ENCODE measurements at regions not wholly inside any gene's neighbourhood (a gene's known extent, or its start where the extent isn't known, plus 50 kb on each side); places are given as distances from the start of the nearest gene placed in this dataset.

- Histone ChIP-seq H3K9me3 (no peaks in the 10 kb centered on the region), H3K4me1 (no peaks in the 10 kb centered on the region), H3K27ac (peak overlapping the region in 1 of 2 donors; percentile 19), H3K36me3 (no peaks in the 10 kb centered on the region), H3K27me3 (no peaks in the 10 kb centered on the region), H3K4me3 (no peak overlapping the region)
- peak; percentile 56 for ATAC-seq
- TF ChIP-seq, protein P1, sequence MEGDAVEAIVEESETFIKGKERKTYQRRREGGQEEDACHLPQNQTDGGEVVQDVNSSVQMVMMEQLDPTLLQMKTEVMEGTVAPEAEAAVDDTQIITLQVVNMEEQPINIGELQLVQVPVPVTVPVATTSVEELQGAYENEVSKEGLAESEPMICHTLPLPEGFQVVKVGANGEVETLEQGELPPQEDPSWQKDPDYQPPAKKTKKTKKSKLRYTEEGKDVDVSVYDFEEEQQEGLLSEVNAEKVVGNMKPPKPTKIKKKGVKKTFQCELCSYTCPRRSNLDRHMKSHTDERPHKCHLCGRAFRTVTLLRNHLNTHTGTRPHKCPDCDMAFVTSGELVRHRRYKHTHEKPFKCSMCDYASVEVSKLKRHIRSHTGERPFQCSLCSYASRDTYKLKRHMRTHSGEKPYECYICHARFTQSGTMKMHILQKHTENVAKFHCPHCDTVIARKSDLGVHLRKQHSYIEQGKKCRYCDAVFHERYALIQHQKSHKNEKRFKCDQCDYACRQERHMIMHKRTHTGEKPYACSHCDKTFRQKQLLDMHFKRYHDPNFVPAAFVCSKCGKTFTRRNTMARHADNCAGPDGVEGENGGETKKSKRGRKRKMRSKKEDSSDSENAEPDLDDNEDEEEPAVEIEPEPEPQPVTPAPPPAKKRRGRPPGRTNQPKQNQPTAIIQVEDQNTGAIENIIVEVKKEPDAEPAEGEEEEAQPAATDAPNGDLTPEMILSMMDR (IDR thresholded peaks at IDR 0.05) = no peak
- intact Hi-C loops (cut with DNase I) = no loop called here
- DNase-seq = no peak
Measured at GRCh38 chr20:8073024-8073832, 53.7 kb upstream of the TMX4 start.

DNA sequence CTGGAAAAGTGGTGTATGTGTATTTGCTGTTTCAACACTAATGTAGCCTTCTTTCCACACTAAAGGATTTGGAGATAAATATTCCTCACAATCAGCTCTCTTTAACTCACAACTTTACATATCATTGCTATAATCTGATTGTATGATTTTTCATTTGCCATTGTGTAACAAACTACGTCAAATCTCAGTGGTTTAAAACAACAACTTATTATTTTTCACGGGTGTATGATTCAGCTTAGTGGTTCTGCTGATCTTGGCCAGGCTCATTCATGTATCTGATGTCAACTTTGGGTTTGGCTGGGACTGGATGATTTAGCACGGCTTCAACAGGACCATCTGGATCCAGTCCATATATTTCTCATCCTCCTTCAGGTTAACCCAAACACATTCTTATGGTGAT is 55.4 kb upstream of the TMX4 start:
- no peak for DNase-seq

DNA sequence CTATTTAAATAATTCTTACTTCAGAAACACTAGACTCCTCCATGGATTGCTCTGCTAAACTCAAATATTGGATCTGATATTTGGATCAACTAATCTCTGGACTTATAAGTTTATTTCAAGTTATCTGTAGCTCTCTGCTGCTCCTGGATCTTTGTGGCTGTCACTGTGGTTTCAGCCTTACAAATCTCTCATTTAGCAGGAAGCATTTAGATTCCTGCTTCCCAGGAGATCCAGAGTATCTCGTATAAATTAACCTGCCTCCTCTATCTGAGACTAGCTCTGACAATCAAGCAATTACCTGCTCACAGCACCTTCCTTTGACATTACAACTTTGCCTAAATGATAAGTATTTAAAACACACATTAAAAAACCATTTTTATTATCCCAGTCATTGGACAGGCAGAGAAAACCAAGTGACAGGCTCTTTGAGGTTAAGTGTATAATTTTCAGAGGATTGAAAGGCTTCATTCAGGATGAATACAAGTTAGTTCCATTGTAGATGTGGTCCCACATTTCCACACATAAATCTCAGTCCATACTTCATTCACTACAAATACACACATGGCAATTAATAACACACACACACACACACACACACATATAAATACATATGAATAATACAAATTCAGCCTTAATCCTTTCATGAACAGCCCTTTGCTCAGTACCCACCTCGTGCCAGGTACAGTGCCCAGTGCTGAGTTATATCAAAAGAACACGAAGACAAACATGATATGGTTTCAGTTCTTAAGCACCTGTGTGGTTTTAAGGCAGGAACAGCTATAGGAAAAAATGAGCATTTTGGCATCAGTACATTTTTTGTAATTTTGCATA is 55.5 kb upstream of the PLCB1 start:
- intact Hi-C loops (cut with DNase I) = no loop called here
- H3K4me1 ChIP-seq = no peaks in the 10 kb centered on the region
- H3K27me3 ChIP-seq = no peaks in the 10 kb centered on the region

More for the DNA sequence above, 55.4 kb upstream of the TMX4 start:
- Histone ChIP-seq H3K27me3 (no peaks in the 10 kb centered on the region), H3K9me3 (no peaks in the 10 kb centered on the region), H3K27ac (no peak overlapping the region), H3K36me3 (no peaks in the 10 kb centered on the region), H3K4me1 (no peaks in the 10 kb centered on the region), H3K4me3 (no peak overlapping the region)
- TF ChIP-seq, protein P1 (IDR thresholded peaks at IDR 0.05) = no peak
- ATAC-seq = no peak
- intact Hi-C loops (cut with DNase I) = no loop called here

DNA sequence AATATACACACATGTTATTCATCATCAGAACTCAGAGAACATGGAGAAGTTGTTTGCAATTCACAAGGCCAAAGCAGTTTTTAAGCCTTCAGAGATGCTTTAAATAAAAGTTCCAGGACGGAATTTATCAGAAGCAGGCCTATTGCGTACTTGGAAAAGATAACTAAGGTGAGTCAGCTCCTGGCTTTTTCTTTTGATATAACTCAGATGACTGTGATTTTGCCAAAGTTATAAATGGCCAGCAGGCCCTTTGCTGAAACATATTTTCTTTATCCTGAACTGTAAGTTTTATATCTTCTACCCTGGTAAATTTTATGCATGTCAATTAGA is 55.0 kb upstream of the PLCB1 start:
- Histone ChIP-seq H3K4me1 (no peaks in the 10 kb centered on the region), H3K27me3 (no peaks in the 10 kb centered on the region), H3K4me3 (no peak overlapping the region), H3K9me3 (no peaks in the 10 kb centered on the region), H3K36me3 (no peaks in the 10 kb centered on the region), H3K27ac (no peak overlapping the region)
- intact Hi-C loops (cut with DNase I) = no loop called here
- DNase-seq (no peak), ATAC-seq (no peak)
- TF ChIP-seq, protein P1 (IDR thresholded peaks at IDR 0.05) = no peak

More for the DNA sequence above, 55.5 kb upstream of the PLCB1 start:
- H3K9me3 ChIP-seq = no peaks in the 10 kb centered on the region
- DNase-seq (no peak), ATAC-seq (no peak)
- H3K4me3 ChIP-seq = no peak overlapping the region
- no peaks in the 10 kb centered on the region for H3K36me3 ChIP-seq
- TF ChIP-seq, protein P1 (IDR thresholded peaks at IDR 0.05) = no peak
- no peak overlapping the region for H3K27ac ChIP-seq

- intact Hi-C loops (cut with DNase I) = no loop called here
- Histone ChIP-seq H3K27me3 (no peaks in the 10 kb centered on the region), H3K9me3 (no peaks in the 10 kb centered on the region), H3K27ac (no peak overlapping the region), H3K4me1 (peaks cover 0 to 4% of the 10 kb centered on the region in 2 donors), H3K36me3 (no peaks in the 10 kb centered on the region), H3K4me3 (no peak overlapping the region)
- TF ChIP-seq, protein P1 (IDR thresholded peaks at IDR 0.05) = no peak
- DNase-seq (no peak), ATAC-seq (no peak)
Measured at GRCh38 chr20:8078528-8078914, 53.5 kb upstream of the PLCB1 start.

Data from left lung (tissue), 4 donors.